ENCODE measurements at regions not wholly inside any gene's neighbourhood (a gene's known extent, or its start where the extent isn't known, plus 50 kb on each side); places are given as distances from the start of the nearest gene placed in this dataset.

DNA sequence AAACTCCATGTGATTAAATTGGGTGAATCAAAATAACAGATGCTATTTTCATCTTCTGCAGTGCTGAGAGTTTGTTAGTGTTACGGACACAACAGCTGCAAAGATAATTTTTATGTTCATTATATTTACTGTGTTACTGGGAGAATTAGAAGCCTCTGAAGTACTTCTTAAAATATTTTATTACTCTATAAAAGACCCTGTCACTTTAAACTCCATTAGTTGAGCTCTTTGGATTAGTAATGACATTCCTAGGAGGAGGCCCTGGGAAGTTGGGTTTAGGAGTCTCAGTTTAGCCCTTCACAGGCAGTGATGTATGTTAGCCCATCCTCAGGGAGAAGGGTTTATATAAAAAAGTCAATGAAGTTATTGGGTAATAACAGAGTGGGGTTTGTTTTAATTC is 596.7 kb downstream of the JRKL start:
- TF ChIP-seq LEF1 (IDR thresholded peaks at IDR 0.05; ENCODE audit: borderline replicate concordance) (no peak), ARNT (IDR thresholded peaks at IDR 0.05) (no peak), SP1 (IDR thresholded peaks at IDR 0.05) (no peak), ZNF384 (IDR thresholded peaks at IDR 0.05) (no peak), FOXA1 (IDR thresholded peaks at IDR 0.05) (no peak), FOXK2 (IDR thresholded peaks at IDR 0.05) (no peak)
